ENCODE measurements at regions not wholly inside any gene's neighbourhood (a gene's known extent, or its start where the extent isn't known, plus 50 kb on each side); places are given as distances from the start of the nearest gene placed in this dataset.

DNA sequence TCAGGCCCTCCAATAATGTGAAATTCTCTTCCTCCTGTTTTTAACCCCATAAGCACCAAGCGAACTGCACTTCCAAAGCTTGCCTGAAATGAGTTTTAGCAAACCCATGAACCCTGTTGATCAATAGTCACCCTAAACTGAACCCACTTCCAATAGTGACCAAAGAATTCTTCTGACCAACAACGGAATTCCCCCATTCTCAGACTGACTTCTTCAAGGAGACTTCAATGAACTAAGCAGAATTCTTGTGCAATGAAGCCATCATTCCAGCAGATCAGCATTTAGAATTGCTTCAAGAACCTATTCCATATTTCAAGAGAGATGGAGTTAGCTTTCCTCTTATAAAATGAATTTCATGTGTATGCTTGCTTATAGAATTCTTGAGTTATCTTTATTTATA is 176.9 kb upstream of the FN1 start:
- Histone ChIP-seq H3K4me3 (replicated peaks; ENCODE audit: insufficient read depth, low read length) (no peak overlapping the region), H3K27me3 (ENCODE audit: insufficient read depth, poor library complexity, severe bottlenecking) (no peaks in the 10 kb centered on the region), H3K27ac (replicated peaks) (no peak overlapping the region)
- DNase-seq (ENCODE audit: low read depth in 1 of 2, low spot score in 1 of 2) = no peak
- no peak for TF ChIP-seq SPI1 (IDR thresholded peaks at IDR 0.05; ENCODE audit: borderline replicate concordance, low read depth)
- TF ChIP-seq GABPA (IDR thresholded peaks at IDR 0.05; ENCODE audit: low read depth) = no peak

- DNase-seq (ENCODE audit: low read depth in 1 of 2, low spot score in 1 of 2) = no peak
- H3K4me3 ChIP-seq (replicated peaks; ENCODE audit: insufficient read depth, low read length) = no peak overlapping the region
- no peak overlapping the region for H3K27ac ChIP-seq (replicated peaks)
- no peak for TF ChIP-seq SPI1 (IDR thresholded peaks at IDR 0.05; ENCODE audit: borderline replicate concordance, low read depth)
- no peak for TF ChIP-seq POLR2AphosphoS5 (IDR thresholded peaks at IDR 0.05; ENCODE audit: low read depth)
- TF ChIP-seq, protein P1, sequence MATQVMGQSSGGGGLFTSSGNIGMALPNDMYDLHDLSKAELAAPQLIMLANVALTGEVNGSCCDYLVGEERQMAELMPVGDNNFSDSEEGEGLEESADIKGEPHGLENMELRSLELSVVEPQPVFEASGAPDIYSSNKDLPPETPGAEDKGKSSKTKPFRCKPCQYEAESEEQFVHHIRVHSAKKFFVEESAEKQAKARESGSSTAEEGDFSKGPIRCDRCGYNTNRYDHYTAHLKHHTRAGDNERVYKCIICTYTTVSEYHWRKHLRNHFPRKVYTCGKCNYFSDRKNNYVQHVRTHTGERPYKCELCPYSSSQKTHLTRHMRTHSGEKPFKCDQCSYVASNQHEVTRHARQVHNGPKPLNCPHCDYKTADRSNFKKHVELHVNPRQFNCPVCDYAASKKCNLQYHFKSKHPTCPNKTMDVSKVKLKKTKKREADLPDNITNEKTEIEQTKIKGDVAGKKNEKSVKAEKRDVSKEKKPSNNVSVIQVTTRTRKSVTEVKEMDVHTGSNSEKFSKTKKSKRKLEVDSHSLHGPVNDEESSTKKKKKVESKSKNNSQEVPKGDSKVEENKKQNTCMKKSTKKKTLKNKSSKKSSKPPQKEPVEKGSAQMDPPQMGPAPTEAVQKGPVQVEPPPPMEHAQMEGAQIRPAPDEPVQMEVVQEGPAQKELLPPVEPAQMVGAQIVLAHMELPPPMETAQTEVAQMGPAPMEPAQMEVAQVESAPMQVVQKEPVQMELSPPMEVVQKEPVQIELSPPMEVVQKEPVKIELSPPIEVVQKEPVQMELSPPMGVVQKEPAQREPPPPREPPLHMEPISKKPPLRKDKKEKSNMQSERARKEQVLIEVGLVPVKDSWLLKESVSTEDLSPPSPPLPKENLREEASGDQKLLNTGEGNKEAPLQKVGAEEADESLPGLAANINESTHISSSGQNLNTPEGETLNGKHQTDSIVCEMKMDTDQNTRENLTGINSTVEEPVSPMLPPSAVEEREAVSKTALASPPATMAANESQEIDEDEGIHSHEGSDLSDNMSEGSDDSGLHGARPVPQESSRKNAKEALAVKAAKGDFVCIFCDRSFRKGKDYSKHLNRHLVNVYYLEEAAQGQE (IDR thresholded peaks at IDR 0.05; ENCODE audit: insufficient replicate concordance, low read depth) = no peak
- TF ChIP-seq GABPA (IDR thresholded peaks at IDR 0.05; ENCODE audit: low read depth) = no peak
- no peak for TF ChIP-seq CTCF (IDR thresholded peaks at IDR 0.05; ENCODE audit: insufficient read depth, low read length)
- no peaks in the 10 kb centered on the region for H3K27me3 ChIP-seq (ENCODE audit: insufficient read depth, poor library complexity, severe bottlenecking)
Observed at GRCh38 chr2:215611609-215612386, 175.9 kb upstream of the FN1 start.

- no peak for TF ChIP-seq SPI1 (IDR thresholded peaks at IDR 0.05; ENCODE audit: borderline replicate concordance, low read depth)
- no peak for TF ChIP-seq POLR2AphosphoS5 (IDR thresholded peaks at IDR 0.05; ENCODE audit: low read depth)
- TF ChIP-seq GABPA (IDR thresholded peaks at IDR 0.05; ENCODE audit: low read depth) = no peak
- TF ChIP-seq, protein P1 (IDR thresholded peaks at IDR 0.05; ENCODE audit: insufficient replicate concordance, low read depth) = no peak
- TF ChIP-seq CTCF (IDR thresholded peaks at IDR 0.05; ENCODE audit: insufficient read depth, low read length) = no peak
- no peak for DNase-seq (ENCODE audit: low read depth in 1 of 2, low spot score in 1 of 2)
- Histone ChIP-seq H3K4me3 (replicated peaks; ENCODE audit: insufficient read depth, low read length) (no peak overlapping the region), H3K27ac (replicated peaks) (no peak overlapping the region), H3K27me3 (ENCODE audit: insufficient read depth, poor library complexity, severe bottlenecking) (no peaks in the 10 kb centered on the region)
Observed at GRCh38 chr2:215609089-215610032, 173.5 kb upstream of the FN1 start.

GRCh38 chr2:215607766-215608165 is 171.9 kb upstream of the FN1 start:
- no peak for DNase-seq (ENCODE audit: low read depth in 1 of 2, low spot score in 1 of 2)

More at GRCh38 chr2:215607766-215608165, 171.9 kb upstream of the FN1 start:
- H3K27ac ChIP-seq (replicated peaks) = no peak overlapping the region
- no peak overlapping the region for H3K4me3 ChIP-seq (replicated peaks; ENCODE audit: insufficient read depth, low read length)
- TF ChIP-seq CTCF (IDR thresholded peaks at IDR 0.05; ENCODE audit: insufficient read depth, low read length) (no peak), SPI1 (IDR thresholded peaks at IDR 0.05; ENCODE audit: borderline replicate concordance, low read depth) (no peak)
- H3K27me3 ChIP-seq (ENCODE audit: insufficient read depth, poor library complexity, severe bottlenecking) = no peaks in the 10 kb centered on the region

Measured in HL-60 (cell line).